ENCODE measurements at regions not wholly inside any gene's neighbourhood (a gene's known extent, or its start where the extent isn't known, plus 50 kb on each side); places are given as distances from the start of the nearest gene placed in this dataset.

DNA sequence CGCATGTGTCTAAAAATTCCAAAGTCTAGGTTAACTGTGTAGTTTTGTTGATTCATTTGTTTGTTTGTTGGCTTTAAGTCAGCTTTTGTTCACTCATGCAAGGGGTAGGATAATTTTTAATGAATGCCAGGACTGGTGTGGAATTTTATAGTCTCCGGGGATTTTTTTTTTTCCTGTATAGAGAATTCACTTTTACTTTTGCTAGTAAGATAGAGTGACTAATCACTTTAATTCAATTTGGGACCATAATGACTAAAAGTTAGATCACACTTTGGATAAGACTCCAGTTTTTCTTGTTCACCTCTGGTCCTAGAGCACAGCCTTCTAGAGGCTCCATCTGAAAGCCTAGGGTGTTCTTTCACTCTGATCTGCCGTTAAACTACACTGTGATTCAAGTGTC lies 1690.0 kb downstream of the PCDH9 start:
- Histone ChIP-seq H2BK120ac (ENCODE audit: insufficient read depth, low read length, poor library complexity) (no peak overlapping the region), H3K36me3 (ENCODE audit: control insufficient read depth in 1 of 2, insufficient read depth in 2 of 2, low read length in 2 of 2) (no peaks in the 10 kb centered on the region), H3K79me1 (ENCODE audit: low read length) (no peaks in the 10 kb centered on the region), H4K12ac (ENCODE audit: low read depth, low read length) (no peak overlapping the region), H2BK12ac (ENCODE audit: low read length) (no peak overlapping the region), H2AFZ (ENCODE audit: insufficient read depth, low read length, poor library complexity) (no peak overlapping the region), H3K18ac (ENCODE audit: low read length) (no peak overlapping the region), H3K4me3 (ENCODE audit: low read depth, low read length) (no peak overlapping the region), H3K14ac (ENCODE audit: low read length) (no peak overlapping the region), H3K4ac (ENCODE audit: low read depth, low read length) (no peak overlapping the region), H3K23ac (ENCODE audit: low read length) (no peak overlapping the region), H3K9ac (ENCODE audit: low read length) (no peak overlapping the region), H4K8ac (ENCODE audit: low read depth, low read length) (no peak overlapping the region), H3K4me2 (ENCODE audit: low read length) (no peak overlapping the region), H3K27ac (ENCODE audit: low read depth, low read length) (no peak overlapping the region), H3K4me1 (ENCODE audit: control insufficient read depth in 1 of 2, insufficient read depth in 2 of 2, low read length in 2 of 2) (no peaks in the 10 kb centered on the region), H2AK5ac (ENCODE audit: low read length) (no peak overlapping the region), H3K79me2 (ENCODE audit: control insufficient read depth, insufficient read depth, low read length, poor library complexity) (no peaks in the 10 kb centered on the region), H4K91ac (ENCODE audit: low read depth, low read length) (no peak overlapping the region), H3K9me3 (ENCODE audit: insufficient read depth, low read depth, low read length) (no peaks in the 10 kb centered on the region), H2BK5ac (ENCODE audit: low read depth, low read length, poor library complexity) (no peak overlapping the region), H3K27me3 (ENCODE audit: insufficient read depth, low read length) (no peaks in the 10 kb centered on the region)
- no peak for DNase-seq
- WGBS (ENCODE audit: extremely low coverage, insufficient coverage, insufficient read length) = no CpG with 5 or more reads among the region's 3 CpGs

DNA sequence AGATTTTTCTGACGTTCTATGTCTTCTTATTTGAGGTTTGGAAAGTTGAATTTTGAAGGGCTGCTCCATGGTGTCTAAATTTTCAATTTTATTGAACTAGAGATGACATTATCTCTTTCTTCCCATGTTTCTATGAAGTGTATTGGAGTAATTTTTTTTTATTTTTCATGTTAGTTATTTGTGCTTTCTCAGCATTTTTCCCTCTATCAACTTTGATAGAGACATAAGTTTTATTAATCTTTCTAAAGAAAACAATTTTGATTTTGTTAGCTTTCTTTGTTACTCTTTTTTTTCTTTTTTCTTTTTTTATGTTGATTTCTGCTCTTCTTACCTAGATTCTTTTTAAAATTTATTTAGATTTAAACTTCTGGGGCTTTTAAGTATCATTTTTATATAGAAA lies 1694.8 kb downstream of the PCDH9 start:
- Histone ChIP-seq H3K27ac (ENCODE audit: low read depth, low read length) (no peak overlapping the region), H2BK5ac (ENCODE audit: low read depth, low read length, poor library complexity) (no peak overlapping the region), H3K9ac (ENCODE audit: low read length) (no peak overlapping the region), H2BK12ac (ENCODE audit: low read length) (no peak overlapping the region), H3K27me3 (ENCODE audit: insufficient read depth, low read length) (no peaks in the 10 kb centered on the region), H3K14ac (ENCODE audit: low read length) (no peak overlapping the region), H2AFZ (ENCODE audit: insufficient read depth, low read length, poor library complexity) (no peak overlapping the region), H4K12ac (ENCODE audit: low read depth, low read length) (no peak overlapping the region), H3K4ac (ENCODE audit: low read depth, low read length) (no peak overlapping the region), H3K18ac (ENCODE audit: low read length) (no peak overlapping the region), H3K79me2 (ENCODE audit: control insufficient read depth, insufficient read depth, low read length, poor library complexity) (no peaks in the 10 kb centered on the region), H3K36me3 (ENCODE audit: control insufficient read depth in 1 of 2, insufficient read depth in 2 of 2, low read length in 2 of 2) (no peaks in the 10 kb centered on the region), H3K79me1 (ENCODE audit: low read length) (no peaks in the 10 kb centered on the region), H3K4me3 (ENCODE audit: low read depth, low read length) (no peak overlapping the region), H4K8ac (ENCODE audit: low read depth, low read length) (no peak overlapping the region), H2AK5ac (ENCODE audit: low read length) (no peak overlapping the region), H4K91ac (ENCODE audit: low read depth, low read length) (no peak overlapping the region), H3K23ac (ENCODE audit: low read length) (no peak overlapping the region), H2BK120ac (ENCODE audit: insufficient read depth, low read length, poor library complexity) (no peak overlapping the region), H3K4me1 (ENCODE audit: control insufficient read depth in 1 of 2, insufficient read depth in 2 of 2, low read length in 2 of 2) (no peaks in the 10 kb centered on the region), H3K9me3 (ENCODE audit: insufficient read depth, low read depth, low read length) (no peaks in the 10 kb centered on the region), H3K4me2 (ENCODE audit: low read length) (no peak overlapping the region)
- DNase-seq = no peak
- WGBS (ENCODE audit: extremely low coverage, insufficient coverage, insufficient read length) = 100% methylated on average over 1 of the region's 1 CpG

DNA sequence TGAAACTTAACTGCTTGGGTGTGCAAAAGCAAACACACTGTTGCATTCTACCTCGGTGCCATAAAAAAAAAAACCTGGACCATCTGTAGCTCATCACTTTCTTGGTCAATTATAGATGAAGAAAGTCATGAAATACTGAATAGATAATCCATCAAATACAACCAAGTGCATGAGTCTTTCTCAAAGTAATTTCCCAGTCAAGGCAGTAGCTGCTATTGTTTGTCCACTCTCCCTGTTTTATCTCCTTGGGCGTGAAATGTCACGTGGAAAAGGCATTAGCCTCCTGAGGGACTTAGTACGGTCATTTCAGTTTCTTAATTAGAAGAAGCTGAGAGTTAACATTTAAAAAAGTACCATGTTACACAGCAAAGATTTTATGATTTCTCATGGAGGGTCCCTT lies 1697.9 kb downstream of the PCDH9 start:
- no peak overlapping the region for H2AK5ac ChIP-seq (ENCODE audit: low read length)
- WGBS (ENCODE audit: extremely low coverage, insufficient coverage, insufficient read length) = no CpG with 5 or more reads among the region's 4 CpGs

DNA sequence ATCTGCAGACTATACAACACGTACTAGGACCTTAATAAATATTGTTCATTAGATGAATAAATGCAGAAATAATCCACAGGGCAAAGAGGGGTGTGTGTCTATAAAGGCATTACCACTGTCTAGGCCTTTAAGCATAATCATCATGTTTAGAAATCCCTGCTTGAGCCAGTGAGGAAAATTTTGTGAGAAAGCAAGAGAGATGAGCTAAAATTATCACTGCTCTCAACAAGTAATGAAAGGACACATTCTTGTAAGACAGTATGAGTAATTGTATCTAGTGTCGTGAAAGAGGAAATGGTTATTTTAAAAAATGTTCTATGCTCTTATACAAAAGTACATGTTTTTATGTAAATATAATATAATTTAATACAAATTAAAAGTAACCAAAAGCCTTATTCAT lies 1699.4 kb downstream of the PCDH9 start:
- WGBS (ENCODE audit: extremely low coverage, insufficient coverage, insufficient read length) = no CpG with 5 or more reads among the region's 2 CpGs
- Histone ChIP-seq H3K36me3 (ENCODE audit: control insufficient read depth in 1 of 2, insufficient read depth in 2 of 2, low read length in 2 of 2) (no peaks in the 10 kb centered on the region), H3K14ac (ENCODE audit: low read length) (no peak overlapping the region), H4K12ac (ENCODE audit: low read depth, low read length) (no peak overlapping the region), H3K9me3 (ENCODE audit: insufficient read depth, low read depth, low read length) (no peaks in the 10 kb centered on the region), H4K91ac (ENCODE audit: low read depth, low read length) (no peak overlapping the region), H3K4me1 (ENCODE audit: control insufficient read depth in 1 of 2, insufficient read depth in 2 of 2, low read length in 2 of 2) (no peaks in the 10 kb centered on the region), H3K9ac (ENCODE audit: low read length) (no peak overlapping the region), H3K23ac (ENCODE audit: low read length) (no peak overlapping the region), H3K4me3 (ENCODE audit: low read depth, low read length) (no peak overlapping the region), H3K4ac (ENCODE audit: low read depth, low read length) (no peak overlapping the region), H3K27ac (ENCODE audit: low read depth, low read length) (no peak overlapping the region), H3K79me1 (ENCODE audit: low read length) (no peaks in the 10 kb centered on the region), H3K79me2 (ENCODE audit: control insufficient read depth, insufficient read depth, low read length, poor library complexity) (no peaks in the 10 kb centered on the region), H4K8ac (ENCODE audit: low read depth, low read length) (no peak overlapping the region), H2BK12ac (ENCODE audit: low read length) (no peak overlapping the region), H2AK5ac (ENCODE audit: low read length) (no peak overlapping the region), H2BK120ac (ENCODE audit: insufficient read depth, low read length, poor library complexity) (no peak overlapping the region), H3K27me3 (ENCODE audit: insufficient read depth, low read length) (no peaks in the 10 kb centered on the region), H3K4me2 (ENCODE audit: low read length) (no peak overlapping the region), H2BK5ac (ENCODE audit: low read depth, low read length, poor library complexity) (no peak overlapping the region), H3K18ac (ENCODE audit: low read length) (no peak overlapping the region), H2AFZ (ENCODE audit: insufficient read depth, low read length, poor library complexity) (no peak overlapping the region)
- DNase-seq = no peak

More for the DNA sequence above, 1697.9 kb downstream of the PCDH9 start:
- Histone ChIP-seq H3K27ac (ENCODE audit: low read depth, low read length) (no peak overlapping the region), H3K4me1 (ENCODE audit: control insufficient read depth in 1 of 2, insufficient read depth in 2 of 2, low read length in 2 of 2) (no peaks in the 10 kb centered on the region), H4K91ac (ENCODE audit: low read depth, low read length) (no peak overlapping the region), H4K12ac (ENCODE audit: low read depth, low read length) (no peak overlapping the region), H3K4ac (ENCODE audit: low read depth, low read length) (no peak overlapping the region), H3K14ac (ENCODE audit: low read length) (no peak overlapping the region), H3K4me2 (ENCODE audit: low read length) (no peak overlapping the region), H2BK120ac (ENCODE audit: insufficient read depth, low read length, poor library complexity) (no peak overlapping the region), H3K79me1 (ENCODE audit: low read length) (no peaks in the 10 kb centered on the region), H3K27me3 (ENCODE audit: insufficient read depth, low read length) (no peaks in the 10 kb centered on the region), H3K9ac (ENCODE audit: low read length) (no peak overlapping the region), H3K36me3 (ENCODE audit: control insufficient read depth in 1 of 2, insufficient read depth in 2 of 2, low read length in 2 of 2) (no peaks in the 10 kb centered on the region), H3K23ac (ENCODE audit: low read length) (no peak overlapping the region), H3K18ac (ENCODE audit: low read length) (no peak overlapping the region), H2BK12ac (ENCODE audit: low read length) (no peak overlapping the region), H3K4me3 (ENCODE audit: low read depth, low read length) (no peak overlapping the region), H3K9me3 (ENCODE audit: insufficient read depth, low read depth, low read length) (no peaks in the 10 kb centered on the region), H4K8ac (ENCODE audit: low read depth, low read length) (no peak overlapping the region), H2BK5ac (ENCODE audit: low read depth, low read length, poor library complexity) (no peak overlapping the region), H3K79me2 (ENCODE audit: control insufficient read depth, insufficient read depth, low read length, poor library complexity) (no peaks in the 10 kb centered on the region), H2AFZ (ENCODE audit: insufficient read depth, low read length, poor library complexity) (no peak overlapping the region)
- DNase-seq = no peak
